GM19452 (cell line): ENCODE measurements at regions not wholly inside any gene's neighbourhood (a gene's known extent, or its start where the extent isn't known, plus 50 kb on each side); places are given as distances from the start of the nearest gene placed in this dataset.
"Not testable (repeated sequence)": the region's sequence is repeated elsewhere in the genome, so short reads cannot be mapped to it uniquely, and the experiment has no call there.

Experiments used
- ATAC-seq: cut with Tn5 transposase; IDR thresholded peaks from one replicate; pipeline ENCODE4 v1.9.1; 2021; ENCODE audit not compliant: unreplicated experiment

DNA sequence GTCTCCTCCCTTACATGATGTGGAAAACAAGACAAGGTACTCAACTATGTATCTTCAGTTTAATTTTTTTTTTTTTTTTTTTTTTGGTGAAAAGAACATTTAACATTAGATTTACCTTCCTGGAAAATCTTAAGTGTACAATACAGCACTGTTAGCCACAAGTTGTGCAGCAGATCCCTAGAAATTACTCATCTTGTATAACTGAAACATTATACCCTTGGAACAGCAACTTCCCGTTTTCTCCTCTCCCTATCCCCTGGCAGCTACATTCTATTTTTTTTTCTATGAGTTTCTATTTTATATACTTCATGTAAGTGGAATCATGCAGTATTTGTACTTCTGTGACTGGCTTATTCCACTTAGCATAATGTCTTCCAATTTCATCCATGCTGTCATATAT is 421.9 kb upstream of the FTMT start:
- ATAC-seq, result no peak

DNA sequence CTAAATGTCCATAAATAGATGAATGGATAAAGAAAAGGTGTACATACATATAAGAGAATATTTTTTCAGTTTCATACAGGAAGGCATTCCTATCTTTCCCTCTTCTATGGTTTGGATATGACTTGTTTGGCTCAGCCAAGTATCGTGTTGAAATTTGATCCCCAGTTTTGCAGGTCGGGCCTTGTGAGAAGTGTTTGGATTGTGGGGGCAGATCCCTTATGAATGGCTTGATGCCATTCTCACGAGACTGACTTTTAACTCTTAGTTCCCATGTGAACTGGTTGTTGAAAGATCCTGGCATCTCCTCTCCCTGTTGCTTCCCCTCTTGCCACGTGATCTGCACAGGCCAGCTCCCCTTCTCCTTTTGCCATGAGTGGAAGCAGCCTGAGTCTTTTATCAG is 421.1 kb upstream of the FTMT start:
- no peak for ATAC-seq

DNA sequence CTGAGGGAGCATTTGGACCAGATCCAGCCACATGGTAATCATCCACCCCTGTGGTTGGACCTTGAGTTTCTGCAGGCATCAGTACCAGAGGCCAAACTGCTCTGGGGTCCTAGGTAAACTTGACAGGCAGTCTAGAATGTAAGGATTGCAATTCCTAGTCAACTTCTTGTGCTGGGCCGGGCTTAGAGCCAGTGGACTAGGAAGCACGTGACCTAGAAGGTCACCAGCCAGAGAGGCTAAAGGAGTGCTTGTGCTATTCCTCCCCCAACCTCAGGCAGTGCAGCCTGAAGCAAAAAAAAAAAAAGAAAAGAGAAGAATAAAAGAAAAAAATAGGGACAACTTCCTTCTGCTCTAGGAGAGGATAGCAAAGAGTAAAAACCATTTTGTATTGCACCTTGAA is 406.2 kb upstream of the FTMT start:
- ATAC-seq, result no peak

DNA sequence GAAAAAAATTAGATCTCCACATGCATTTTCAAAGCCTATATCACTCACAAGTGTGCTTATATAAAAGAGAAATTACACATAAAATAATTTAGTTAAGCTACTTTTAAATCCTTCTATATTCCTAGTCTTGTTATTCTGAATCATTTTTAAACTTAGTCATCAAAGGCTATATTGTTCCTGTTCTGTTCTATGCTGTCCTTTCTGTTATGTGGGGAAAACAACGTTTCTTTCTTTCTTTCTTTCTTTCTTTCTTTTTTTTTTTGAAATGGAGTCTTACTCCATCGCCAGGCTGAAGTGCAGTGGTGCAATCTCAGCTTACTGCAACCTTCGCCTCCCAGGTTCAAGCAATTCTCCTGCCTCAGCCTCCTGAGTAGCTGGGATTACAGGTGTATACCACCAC is 389.2 kb upstream of the FTMT start:
- no peak for ATAC-seq

DNA sequence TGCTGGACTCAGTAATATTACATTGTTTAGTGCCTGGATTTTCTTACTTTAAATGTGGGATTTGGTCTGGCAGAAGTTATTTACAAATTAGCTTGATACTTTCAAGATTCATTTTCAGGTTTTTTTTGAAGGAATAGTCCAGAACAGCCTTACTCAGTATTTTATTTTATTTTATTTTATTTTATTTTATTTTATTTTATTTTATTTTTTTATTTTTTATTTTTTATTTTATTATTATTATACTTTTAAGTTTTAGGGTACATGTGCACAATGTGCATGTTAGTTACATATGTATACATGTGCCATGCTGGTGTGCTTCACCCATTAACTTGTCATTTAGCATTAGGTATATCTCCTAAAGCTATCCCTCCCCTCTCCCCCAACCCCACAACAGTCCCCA is 380.5 kb upstream of the FTMT start:
- ATAC-seq, result not testable (repeated sequence)

DNA sequence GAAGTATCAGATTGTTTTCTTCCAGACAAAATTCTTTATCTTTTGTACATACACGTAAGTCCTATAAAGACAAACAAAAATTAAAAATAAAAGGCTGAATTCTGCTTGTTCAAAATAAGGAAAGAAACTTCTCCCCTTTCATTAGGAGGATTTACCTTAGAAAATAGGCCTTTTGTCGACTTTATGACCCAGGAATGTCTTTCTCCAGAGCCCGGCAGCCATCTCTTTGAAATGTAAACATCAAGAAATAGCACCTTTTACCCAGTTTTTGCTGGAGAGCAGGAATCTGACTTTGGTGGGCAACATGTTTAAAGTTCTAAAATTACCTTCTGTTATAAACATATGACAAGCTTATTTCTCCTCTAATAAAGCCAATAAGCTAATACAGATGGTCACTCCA is 373.0 kb upstream of the FTMT start:
- ATAC-seq, result no peak

DNA sequence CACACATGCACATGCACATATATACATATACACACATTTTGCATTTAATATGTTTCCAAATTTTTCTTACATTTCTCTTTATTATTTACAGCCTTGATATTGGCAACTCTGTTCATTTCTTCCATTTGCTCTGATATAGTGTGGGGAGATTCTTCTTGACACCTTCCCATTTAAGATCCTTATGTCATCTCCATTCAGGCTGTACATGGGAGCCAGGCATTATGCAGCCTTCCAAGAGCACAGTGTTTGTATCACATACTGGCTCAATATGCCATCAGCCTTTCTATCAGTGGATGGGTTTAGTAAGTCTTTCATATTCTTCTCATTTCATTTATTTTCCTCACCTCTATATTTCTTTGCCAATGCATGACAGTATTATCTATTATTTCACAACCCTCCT is 372.3 kb upstream of the FTMT start:
- ATAC-seq, result no peak

DNA sequence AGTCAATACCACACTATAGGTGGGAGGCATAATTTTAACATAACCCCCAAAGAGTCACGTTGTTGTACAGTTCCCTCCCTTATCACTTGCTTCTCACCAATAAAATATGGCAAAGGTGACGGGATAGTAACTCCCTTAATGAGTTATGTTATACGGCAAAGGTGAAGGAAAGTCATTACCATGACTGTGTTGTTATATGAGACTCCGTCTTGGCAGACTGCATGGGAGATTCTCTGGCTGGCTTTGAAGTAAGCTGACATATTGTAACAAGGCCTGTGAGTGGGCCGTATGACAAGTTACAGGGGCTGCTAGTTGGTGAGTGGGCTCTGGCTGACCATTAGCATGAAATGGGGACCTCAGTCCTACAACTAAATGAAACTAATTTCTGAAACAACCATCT is 366.4 kb upstream of the FTMT start:
- no peak for ATAC-seq

DNA sequence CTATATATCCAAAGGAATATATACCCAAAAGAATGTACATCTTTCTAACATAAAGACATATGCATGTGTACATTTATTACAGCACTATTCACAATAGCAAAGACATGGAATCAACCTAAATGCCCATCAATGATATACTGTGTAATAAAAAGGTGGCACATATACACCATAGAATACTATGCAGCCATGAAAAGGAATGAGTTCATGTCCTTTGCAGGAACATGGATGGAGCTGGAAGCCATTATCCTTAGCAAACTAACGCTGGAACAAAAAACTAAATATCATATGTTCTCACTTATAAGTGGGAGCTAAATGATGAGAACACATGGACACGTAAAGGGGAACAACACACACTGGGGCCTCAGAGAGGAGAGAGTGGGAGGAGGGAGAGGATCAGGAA is 365.7 kb upstream of the FTMT start:
- ATAC-seq, result not testable (repeated sequence)

DNA sequence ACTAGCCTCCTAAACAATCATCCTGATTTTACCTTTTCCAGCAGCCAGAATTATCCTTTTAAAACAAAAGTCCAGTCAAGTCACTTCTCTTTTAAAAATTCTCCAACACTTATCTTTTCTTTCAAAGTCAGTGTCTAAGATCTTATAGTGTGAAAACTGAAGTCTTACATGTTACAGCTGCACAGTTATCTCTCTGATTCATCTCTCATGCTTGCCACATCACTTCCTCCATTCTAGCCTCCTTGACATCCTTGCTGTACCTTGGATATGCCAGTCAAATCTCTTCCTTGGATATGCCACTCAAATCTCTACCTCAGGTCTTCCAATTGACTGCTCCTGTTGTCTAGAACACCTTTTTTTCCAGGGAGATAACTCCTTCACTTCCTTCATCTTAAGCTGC is 361.7 kb upstream of the FTMT start:
- ATAC-seq, result no peak

DNA sequence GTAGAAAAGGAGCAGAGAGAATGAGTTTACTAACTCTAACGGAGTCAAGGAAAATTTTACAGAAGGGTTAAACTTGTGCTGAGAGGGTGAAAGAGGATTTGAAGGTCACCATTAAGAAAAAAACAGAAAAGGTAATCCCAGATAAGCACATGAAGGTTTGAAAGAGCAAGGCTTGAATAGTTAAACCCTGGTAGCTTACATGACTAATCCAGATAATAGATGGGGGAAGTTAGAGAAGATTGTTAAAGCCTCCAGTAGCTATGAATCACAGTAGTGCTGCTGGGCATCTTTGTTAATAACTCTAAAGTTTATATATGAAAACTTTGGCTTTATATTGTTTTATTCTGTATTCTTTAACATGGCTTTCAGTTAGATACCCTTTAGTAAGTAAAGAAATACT is 354.5 kb upstream of the FTMT start:
- no peak for ATAC-seq

DNA sequence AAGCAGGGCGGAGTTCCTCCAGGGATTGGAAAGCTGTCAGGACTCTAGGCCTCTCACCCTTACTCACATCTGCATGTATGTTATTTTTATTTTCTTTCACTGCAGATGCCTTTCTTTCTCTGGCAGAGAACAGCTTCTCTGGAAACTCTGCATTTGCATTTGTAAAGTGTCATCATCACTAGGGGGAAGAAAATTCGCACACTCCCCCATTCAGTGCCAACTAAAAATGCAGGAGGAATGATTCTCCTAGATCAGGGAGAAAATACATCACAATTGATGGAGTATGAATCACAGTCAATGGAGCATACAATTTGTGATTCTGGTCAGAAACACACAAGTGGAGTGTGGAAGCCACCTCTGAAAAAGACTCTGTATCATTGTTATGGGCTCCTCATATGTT is 351.4 kb upstream of the FTMT start:
- ATAC-seq, result no peak

DNA sequence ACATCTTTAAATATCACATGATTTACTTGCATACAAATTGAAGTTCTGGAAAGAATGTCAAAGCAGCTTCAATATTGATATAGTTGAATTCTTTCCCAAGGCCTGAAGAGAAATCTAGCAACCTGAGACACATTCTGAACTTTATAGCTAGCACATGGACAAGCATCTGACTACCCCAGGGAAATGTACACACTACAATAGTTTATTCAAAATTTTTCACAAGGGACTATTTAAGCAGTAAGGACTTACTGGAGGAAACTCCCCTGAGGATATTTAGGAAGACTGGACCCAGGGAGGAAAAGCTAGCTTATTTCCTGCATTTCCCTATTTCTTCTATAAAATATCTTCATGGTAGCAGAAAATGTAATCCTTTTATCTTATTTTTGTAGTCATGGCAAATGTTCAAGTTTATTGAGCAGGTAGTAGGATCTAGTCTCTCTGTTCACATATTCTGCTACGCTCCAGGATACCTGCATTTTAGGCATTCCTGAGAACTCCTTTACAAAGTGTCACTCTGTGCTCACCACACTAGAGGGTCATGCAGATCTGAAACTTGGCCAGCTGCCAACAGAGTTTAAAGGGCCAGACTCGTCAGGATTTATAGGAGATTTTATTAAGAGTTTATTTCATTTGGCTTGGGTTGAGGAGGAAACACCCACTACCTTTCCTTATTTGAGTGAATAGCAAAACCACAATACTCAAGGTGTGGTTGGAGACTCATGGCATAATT is 348.4 kb upstream of the FTMT start:
- no peak for ATAC-seq

DNA sequence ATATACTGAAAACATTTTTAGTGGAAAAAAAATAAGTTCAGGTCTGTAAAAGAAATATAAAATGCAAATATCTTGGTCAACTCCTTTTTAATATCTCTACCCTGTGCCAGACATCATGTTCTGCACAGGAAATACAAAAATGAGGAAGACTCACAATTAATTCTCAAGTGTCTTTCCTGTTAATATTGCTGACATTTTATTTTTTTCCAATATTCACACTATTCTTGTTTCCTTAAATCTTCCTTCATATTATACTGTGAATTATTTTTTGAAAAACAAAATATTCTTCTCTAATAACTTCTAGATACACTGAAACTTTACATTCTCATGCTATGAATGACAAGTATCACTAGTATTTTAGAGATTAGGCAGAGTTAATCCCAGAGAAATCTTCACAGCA is 334.7 kb upstream of the FTMT start:
- no peak for ATAC-seq

DNA sequence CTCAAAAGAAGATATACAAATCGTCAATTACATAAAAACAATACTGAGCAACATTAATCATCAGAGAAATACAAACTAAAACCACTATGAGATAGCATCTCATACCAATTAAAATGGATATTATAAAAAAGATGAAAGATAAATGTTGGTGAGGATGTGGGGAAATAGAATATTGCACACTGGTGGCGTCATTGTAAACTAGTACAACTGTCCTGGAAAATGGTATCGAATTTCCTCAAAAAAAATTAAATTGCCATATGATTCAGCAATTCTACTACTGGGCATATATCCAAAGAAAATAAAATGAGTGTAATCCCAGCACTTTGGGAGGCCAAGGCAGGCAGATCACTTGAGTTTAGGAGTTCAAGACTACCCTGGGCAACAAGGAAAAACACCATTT is 326.0 kb upstream of the FTMT start:
- ATAC-seq, result no peak

DNA sequence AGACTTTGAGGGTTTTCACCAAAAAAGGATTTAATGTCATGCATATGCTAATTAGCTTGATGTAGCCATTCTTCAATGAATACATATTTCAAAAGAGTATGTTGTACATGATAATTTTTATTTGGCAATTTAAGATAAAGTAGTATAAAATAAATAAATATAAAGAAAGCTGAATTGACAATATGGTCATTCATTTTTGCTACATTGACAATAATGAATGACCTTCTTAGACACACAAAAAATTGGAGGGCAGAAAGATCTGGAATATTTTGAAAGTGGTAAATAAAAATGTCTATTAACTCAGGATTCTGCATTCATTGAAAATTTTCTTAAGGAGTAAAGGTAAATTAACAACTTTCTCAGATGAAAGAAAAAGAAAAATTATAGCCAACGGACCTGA is 324.8 kb upstream of the FTMT start:
- no peak for ATAC-seq

DNA sequence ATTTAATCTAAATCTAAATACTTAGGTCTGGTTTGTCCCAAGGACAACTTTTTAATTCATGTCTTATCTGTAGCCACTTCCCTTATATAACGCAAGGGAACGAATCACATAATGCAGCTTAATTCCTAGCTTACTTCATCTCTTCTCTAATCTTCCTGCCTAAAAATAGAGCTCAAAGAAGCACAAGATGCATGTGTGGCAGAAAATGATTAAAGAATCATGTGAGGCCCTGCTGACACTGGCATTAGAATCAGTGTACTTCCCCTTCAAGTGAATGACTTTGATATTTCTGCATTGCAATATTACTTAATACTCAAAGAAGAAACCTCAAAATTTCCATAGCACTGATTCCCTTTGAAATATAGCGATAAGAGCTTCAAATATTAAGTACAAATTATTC is 317.9 kb upstream of the FTMT start:
- ATAC-seq, result no peak

DNA sequence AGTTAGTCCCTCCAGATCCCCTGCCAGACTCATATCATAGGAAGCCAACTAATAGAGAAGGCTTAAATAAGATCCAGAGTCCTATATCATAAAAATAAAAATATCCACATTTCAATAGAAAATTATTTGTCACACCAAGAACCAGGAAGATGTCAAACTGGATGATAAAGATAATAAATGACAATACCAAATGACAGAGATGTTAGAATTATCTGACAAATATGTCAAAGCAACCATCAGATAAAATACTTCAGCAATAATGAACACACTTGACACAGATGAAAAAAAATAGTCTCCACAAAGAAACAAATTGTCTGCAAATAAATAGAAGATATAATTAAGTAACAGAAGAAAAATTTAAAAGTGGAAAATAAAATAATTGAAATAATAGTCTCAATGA is 300.7 kb upstream of the FTMT start:
- no peak for ATAC-seq

DNA sequence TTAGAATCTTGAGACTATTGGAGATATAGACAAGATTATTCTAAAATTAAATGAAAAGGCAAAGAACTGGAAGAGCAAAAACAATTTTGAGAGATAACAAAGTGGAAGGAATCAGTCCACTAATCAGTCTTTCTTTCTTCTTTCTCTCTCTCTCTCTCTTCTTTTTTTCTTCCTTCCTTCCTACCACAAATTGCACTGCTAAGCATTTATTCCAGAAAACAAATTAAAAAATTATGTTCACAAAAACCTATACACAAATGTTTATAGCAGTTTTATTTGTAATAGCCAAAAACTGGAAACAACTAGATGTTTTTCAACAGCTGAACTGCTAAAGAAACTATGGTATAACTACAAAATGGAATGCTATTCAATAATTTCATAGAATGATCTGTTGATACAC is 291.9 kb upstream of the FTMT start:
- no peak for ATAC-seq

DNA sequence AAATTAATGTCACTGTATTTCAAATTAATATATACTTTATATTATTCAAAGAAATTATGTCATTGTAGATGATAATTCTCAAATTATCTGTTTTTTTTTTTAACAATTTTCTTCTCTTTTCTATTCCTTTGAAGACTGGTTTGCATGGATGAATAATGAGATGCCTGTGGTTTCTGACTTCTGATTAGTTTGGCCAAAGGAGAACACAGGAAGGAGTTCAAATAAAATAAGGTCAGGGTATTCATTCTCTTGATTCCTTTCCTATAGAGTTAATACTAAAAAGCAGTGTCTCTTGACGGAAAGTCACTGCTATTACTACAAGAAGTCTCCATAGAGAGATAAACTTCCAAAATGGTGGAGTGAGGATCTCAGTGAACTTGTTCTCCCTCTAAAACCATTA is 279.6 kb upstream of the FTMT start:
- ATAC-seq, result no peak

DNA sequence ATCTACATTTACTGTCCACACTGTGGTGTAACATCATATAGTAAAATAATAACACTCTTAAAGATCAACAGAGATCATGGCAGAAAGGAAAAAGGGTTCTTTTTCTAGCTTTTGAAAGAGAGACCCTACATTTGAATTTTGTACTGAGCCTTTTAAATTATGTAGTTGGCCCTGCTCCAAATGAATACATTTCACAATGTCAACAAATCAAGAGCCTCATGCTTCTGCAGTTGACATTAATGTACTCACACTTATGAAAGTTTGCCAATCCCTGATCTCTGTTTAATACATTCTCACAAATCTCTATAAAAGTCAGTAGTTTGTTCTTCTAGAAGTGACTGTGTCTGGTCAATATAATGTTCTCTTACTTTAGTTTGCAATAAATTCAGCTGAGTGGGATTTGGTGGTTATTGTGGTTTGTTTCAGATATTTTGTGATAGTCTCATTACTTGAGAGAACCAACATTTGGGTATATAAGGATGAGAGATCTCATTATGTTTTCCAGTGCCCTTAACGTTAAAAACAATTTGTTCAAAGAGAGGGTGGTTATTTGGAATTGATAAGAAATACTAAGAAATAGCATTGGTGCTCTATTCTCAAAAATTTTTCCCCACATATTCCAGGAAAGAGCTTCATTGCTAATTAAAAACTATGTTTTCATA is 277.8 kb upstream of the FTMT start:
- no peak for ATAC-seq

DNA sequence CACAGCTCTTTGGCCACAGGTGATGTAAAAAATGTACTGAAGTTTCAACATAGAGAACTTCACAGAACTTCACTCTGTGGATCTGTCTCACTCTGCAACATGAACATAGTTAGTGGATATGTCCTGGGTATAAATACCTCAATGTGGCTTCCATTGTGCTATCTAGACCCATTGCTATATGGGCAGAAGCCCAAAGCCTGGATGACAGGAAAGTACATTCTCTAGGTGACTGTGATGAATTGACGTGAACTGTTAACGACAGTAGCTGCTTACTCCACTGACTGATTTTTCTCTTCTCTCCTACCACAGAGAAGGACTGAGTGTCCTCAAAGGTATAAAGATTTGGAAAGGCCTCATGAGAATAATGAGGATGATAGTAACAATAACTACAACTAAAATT is 270.1 kb upstream of the FTMT start:
- ATAC-seq, result no peak

DNA sequence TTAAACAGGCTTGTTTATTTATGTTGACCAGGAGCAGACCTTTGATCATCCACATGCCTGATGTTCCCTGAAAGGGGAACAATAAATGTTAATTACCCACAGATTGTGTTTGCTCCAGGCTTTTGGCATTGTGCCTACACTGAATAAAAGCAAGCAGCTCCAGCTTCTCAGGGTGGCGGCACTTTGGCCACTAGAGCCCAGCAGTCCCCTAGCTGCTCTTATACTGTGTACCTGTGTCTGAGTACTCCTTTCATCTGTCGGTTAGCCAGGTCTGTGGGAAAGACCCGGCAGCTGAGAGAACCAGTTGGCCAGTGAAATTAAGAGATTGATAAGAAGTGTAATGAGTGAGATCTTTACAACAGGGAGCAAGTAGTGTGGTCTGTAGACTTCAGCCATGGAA is 254.8 kb upstream of the FTMT start:
- no peak for ATAC-seq
